Left renal pelvis (tissue), 4 donors: ENCODE measurements at regions not wholly inside any gene's neighbourhood (a gene's known extent, or its start where the extent isn't known, plus 50 kb on each side); places are given as distances from the start of the nearest gene placed in this dataset.

Experiments used
- DNase-seq, 4 donors: peaks; one replicate each; pipeline ENCODE4 v3.0.0-alpha.2; 2013; ENCODE audit warnings: low read depth in 4 of 4, low spot score in 3 of 4

- DNase-seq = no peak
These were observed 145.7 kb upstream of the MDGA2 start for GRCh38 chr14:47821135-47821534.

- DNase-seq = no peak
These were observed 115.1 kb upstream of the MDGA2 start for GRCh38 chr14:47790477-47790876.

- no peak for DNase-seq
These were observed 109.7 kb upstream of the MDGA2 start for GRCh38 chr14:47785058-47785457.

GRCh38 chr14:47778631-47779030, 103.2 kb upstream of the MDGA2 start:
- DNase-seq = no peak

GRCh38 chr14:47772652-47773051, 97.2 kb upstream of the MDGA2 start:
- no peak for DNase-seq

GRCh38 chr14:47763188-47763854, 87.9 kb upstream of the MDGA2 start:
- no peak for DNase-seq

GRCh38 chr14:47746986-47747385, 71.6 kb upstream of the MDGA2 start:
- DNase-seq = no peak

GRCh38 chr14:47744155-47744554, 68.8 kb upstream of the MDGA2 start:
- DNase-seq = no peak

- DNase-seq = no peak
These were observed 64.1 kb upstream of the MDGA2 start for GRCh38 chr14:47739541-47739940.

- DNase-seq = no peak
These were observed 54.9 kb upstream of the MDGA2 start for GRCh38 chr14:47730296-47730695.
